ENCODE measurements at regions not wholly inside any gene's neighbourhood (a gene's known extent, or its start where the extent isn't known, plus 50 kb on each side); places are given as distances from the start of the nearest gene placed in this dataset.

GRCh38 chr6:49326347-49326746 is 136.7 kb downstream of the MMUT start:
- 1% methylated on average over 2 of the region's 2 CpGs for WGBS (ENCODE audit: low lambda C conversion rate)
- 0 out of 5 replicates have a peak, but pooled peaks cover 0 to 1% of the 10 kb centered on the region in 2 experiments for H3K27me3 ChIP-seq (ENCODE audit: control insufficient read depth in 1 of 2, insufficient read depth in 2 of 2, low read length in 2 of 2)
- no peak overlapping the region for H3K9ac ChIP-seq (ENCODE audit: insufficient read depth, low read depth, low read length)
- BruUV-seq (replicated peaks) = no TSS peak
- ATAC-seq = no peak
- no peak for DNase-seq (ENCODE audit: low spot score)
- H3K9me3 ChIP-seq (ENCODE audit: low read length) = no peaks in the 10 kb centered on the region
- no peaks in the 10 kb centered on the region for H4K20me1 ChIP-seq (ENCODE audit: insufficient read depth, low read length)
- in situ Hi-C loops (cut with HindIII; ENCODE audit: extremely low pct_ligation_motif_present, low pct_unique_long_range_greater_than_20kb) (no loop called here), intact Hi-C loops (cut with micrococcal nuclease; ENCODE audit: unreplicated experiment) (no loop called here)
- H3K79me2 ChIP-seq (ENCODE audit: insufficient read depth, low read length) = no peaks in the 10 kb centered on the region
- ChIA-PET POLR2A (no interaction called here), CTCF (ENCODE audit: low intra/inter-chr PET ratio, low total read pairs) (no interaction called here)
- no peaks in the 10 kb centered on the region for H3K4me1 ChIP-seq (ENCODE audit: insufficient read depth, low read length)
- FAIRE-seq = no peak
- H3K27ac ChIP-seq (ENCODE audit: extremely low read length, insufficient read depth, low read length) = no peak overlapping the region
- no peak overlapping the region for H2AFZ ChIP-seq (ENCODE audit: low read length)
- H3K4me2 ChIP-seq (ENCODE audit: low read depth, low read length) = no peak overlapping the region
- no peaks in the 10 kb centered on the region for H3K36me3 ChIP-seq (replicated peaks in 1 of 2; ENCODE audit: control insufficient read depth in 1 of 2, insufficient read depth in 2 of 2, low read length in 2 of 2)
- no peak overlapping the region for H3K4me3 ChIP-seq (replicated peaks in 1 of 3; ENCODE audit: insufficient read depth in 1 of 3, low read depth in 2 of 3, low read length in 3 of 3)
- TF ChIP-seq, protein P1, sequence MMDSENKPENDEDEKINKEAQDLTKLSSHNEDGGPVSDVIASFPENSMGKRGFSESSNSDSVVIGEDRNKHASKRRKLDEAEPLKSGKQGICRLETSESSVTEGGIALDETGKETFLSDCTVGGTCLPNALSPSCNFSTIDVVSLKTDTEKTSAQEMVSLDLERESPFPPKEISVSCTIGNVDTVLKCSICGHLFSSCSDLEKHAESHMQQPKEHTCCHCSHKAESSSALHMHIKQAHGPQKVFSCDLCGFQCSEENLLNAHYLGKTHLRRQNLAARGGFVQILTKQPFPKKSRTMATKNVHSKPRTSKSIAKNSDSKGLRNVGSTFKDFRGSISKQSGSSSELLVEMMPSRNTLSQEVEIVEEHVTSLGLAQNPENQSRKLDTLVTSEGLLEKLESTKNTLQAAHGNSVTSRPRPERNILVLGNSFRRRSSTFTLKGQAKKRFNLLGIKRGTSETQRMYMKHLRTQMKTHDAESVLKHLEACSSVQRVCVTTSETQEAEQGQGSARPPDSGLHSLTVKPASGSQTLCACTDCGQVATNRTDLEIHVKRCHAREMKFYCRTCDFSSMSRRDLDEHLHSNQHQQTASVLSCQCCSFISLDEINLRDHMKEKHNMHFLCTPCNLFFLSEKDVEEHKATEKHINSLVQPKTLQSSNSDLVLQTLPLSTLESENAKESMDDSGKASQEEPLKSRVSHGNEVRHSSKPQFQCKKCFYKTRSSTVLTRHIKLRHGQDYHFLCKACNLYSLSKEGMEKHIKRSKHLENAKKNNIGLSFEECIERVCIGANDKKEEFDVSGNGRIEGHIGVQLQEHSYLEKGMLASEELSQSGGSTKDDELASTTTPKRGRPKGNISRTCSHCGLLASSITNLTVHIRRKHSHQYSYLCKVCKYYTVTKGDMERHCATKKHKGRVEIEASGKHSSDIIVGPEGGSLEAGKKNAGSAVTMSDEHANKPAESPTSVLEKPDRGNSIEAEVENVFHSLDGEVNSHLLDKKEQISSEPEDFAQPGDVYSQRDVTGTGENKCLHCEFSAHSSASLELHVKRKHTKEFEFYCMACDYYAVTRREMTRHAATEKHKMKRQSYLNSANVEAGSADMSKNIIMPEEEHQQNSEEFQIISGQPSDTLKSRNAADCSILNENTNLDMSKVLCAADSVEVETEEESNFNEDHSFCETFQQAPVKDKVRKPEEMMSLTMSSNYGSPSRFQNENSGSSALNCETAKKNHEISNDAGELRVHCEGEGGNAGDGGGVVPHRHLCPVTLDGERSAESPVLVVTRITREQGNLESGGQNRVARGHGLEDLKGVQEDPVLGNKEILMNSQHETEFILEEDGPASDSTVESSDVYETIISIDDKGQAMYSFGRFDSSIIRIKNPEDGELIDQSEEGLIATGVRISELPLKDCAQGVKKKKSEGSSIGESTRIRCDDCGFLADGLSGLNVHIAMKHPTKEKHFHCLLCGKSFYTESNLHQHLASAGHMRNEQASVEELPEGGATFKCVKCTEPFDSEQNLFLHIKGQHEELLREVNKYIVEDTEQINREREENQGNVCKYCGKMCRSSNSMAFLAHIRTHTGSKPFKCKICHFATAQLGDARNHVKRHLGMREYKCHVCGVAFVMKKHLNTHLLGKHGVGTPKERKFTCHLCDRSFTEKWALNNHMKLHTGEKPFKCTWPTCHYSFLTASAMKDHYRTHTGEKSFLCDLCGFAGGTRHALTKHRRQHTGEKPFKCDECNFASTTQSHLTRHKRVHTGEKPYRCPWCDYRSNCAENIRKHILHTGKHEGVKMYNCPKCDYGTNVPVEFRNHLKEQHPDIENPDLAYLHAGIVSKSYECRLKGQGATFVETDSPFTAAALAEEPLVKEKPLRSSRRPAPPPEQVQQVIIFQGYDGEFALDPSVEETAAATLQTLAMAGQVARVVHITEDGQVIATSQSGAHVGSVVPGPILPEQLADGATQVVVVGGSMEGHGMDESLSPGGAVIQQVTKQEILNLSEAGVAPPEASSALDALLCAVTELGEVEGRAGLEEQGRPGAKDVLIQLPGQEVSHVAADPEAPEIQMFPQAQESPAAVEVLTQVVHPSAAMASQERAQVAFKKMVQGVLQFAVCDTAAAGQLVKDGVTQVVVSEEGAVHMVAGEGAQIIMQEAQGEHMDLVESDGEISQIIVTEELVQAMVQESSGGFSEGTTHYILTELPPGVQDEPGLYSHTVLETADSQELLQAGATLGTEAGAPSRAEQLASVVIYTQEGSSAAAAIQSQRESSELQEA (CRISPR knock-in tag; IDR thresholded peaks at IDR 0.05; ENCODE audit: not compliant biosample characterization) = no peak
- TF ChIP-seq JUN (CRISPR knock-in tag; IDR thresholded peaks at IDR 0.05) (no peak), SRF (IDR thresholded peaks at IDR 0.05; ENCODE audit: low read depth, low read length) (no peak), E2F1 (CRISPR knock-in tag; IDR thresholded peaks at IDR 0.05) (no peak)
- TF ChIP-seq, protein P2, sequence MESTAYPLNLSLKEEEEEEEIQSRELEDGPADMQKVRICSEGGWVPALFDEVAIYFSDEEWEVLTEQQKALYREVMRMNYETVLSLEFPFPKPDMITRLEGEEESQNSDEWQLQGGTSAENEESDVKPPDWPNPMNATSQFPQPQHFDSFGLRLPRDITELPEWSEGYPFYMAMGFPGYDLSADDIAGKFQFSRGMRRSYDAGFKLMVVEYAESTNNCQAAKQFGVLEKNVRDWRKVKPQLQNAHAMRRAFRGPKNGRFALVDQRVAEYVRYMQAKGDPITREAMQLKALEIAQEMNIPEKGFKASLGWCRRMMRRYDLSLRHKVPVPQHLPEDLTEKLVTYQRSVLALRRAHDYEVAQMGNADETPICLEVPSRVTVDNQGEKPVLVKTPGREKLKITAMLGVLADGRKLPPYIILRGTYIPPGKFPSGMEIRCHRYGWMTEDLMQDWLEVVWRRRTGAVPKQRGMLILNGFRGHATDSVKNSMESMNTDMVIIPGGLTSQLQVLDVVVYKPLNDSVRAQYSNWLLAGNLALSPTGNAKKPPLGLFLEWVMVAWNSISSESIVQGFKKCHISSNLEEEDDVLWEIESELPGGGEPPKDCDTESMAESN (CRISPR knock-in tag; conservative IDR thresholded peaks at IDR 0.05) = no peak
